ENCODE measurements at regions not wholly inside any gene's neighbourhood (a gene's known extent, or its start where the extent isn't known, plus 50 kb on each side); places are given as distances from the start of the nearest gene placed in this dataset.

GRCh38 chr5:124494540-124495116 is 251.8 kb downstream of the ZNF608 start:
- H3K27ac ChIP-seq (ENCODE audit: insufficient read length, low read depth, low read length) = no peak overlapping the region
- no peak overlapping the region for H3K27ac Mint-ChIP-seq
- H3T11ph ChIP-seq (ENCODE audit: low read length) = no peak overlapping the region
- H3K79me1 ChIP-seq (ENCODE audit: insufficient read depth, low read depth, low read length, poor library complexity, severe bottlenecking) = no peaks in the 10 kb centered on the region
- H3K27me3 ChIP-seq (ENCODE audit: insufficient read depth, low read length) = no peaks in the 10 kb centered on the region
- peaks cover 2% of the 10 kb centered on the region; the same call in 1 of the 2 replicates for H3K27me3 Mint-ChIP-seq (ENCODE audit: low read depth)
- WGBS (ENCODE audit: extremely low coverage, insufficient read length, low lambda C conversion rate) = no CpG with 5 or more reads among the region's 2 CpGs
- H3K4me1 ChIP-seq (ENCODE audit: insufficient read depth, low read length) = no peaks in the 10 kb centered on the region; the same call in 1 of the 2 replicates
- no peak overlapping the region for H2BK120ac ChIP-seq (ENCODE audit: low read depth, low read length, poor library complexity, severe bottlenecking)
- no peak overlapping the region for H4K8ac ChIP-seq (replicated peaks; ENCODE audit: insufficient read length, low read depth, low read length)
- H2BK20ac ChIP-seq (ENCODE audit: low read depth, low read length, poor library complexity, severe bottlenecking) = no peak overlapping the region
- no peak overlapping the region for H3K23ac ChIP-seq (ENCODE audit: insufficient read length, low read depth, low read length)
- H3K23me2 ChIP-seq (ENCODE audit: insufficient read length, low read depth, low read length, poor library complexity, severe bottlenecking) = no peaks in the 10 kb centered on the region
- no peak overlapping the region for H3K14ac ChIP-seq (ENCODE audit: insufficient read depth, low read length)
- H2AFZ ChIP-seq (ENCODE audit: low read length) = no peak overlapping the region
- peaks cover 36 to 47% (median 42%) of the 10 kb centered on the region in 3 experiments for H3K36me3 Mint-ChIP-seq (ENCODE audit: insufficient read depth in 1 of 3, low read depth in 3 of 3)
- H2BK15ac ChIP-seq (ENCODE audit: low read depth, low read length) = no peak overlapping the region
- H3K56ac ChIP-seq (ENCODE audit: insufficient read length, low read depth, low read length) = no peak overlapping the region
- no peak overlapping the region for H3K18ac ChIP-seq (ENCODE audit: insufficient read length, low read depth, low read length)
- H3K9ac ChIP-seq (ENCODE audit: extremely low read depth, insufficient read length, low read length) = no peak overlapping the region
- H4K91ac ChIP-seq (ENCODE audit: insufficient read length, low read depth, low read length) = no peak overlapping the region
- no peak overlapping the region for H4K5ac ChIP-seq (ENCODE audit: insufficient read length, low read depth, low read length)
- no peaks in the 10 kb centered on the region for H4K20me1 ChIP-seq (ENCODE audit: control insufficient read depth, insufficient read depth, insufficient read length)
- H3K4me2 ChIP-seq (ENCODE audit: insufficient read depth, insufficient read length, low read length) = no peak overlapping the region
- DNase-seq = no peak
- no peak overlapping the region for H3K4ac ChIP-seq (ENCODE audit: low read depth, low read length)
- no peak for TF ChIP-seq CTCF (conservative IDR thresholded peaks at IDR 0.05)
- peaks cover 42 to 46% of the 10 kb centered on the region in 2 experiments for H3K9me3 Mint-ChIP-seq
- H3K79me2 ChIP-seq (ENCODE audit: insufficient read depth, low read length) = peaks cover 2% of the 10 kb centered on the region; the same call in 1 of the 2 replicates
- H3K4me3 Mint-ChIP-seq = no peak overlapping the region
- H2BK5ac ChIP-seq (ENCODE audit: insufficient read length, low read length) = no peak overlapping the region
- peaks cover 12 to 31% of the 10 kb centered on the region in 2 experiments for H3K4me1 Mint-ChIP-seq
- H3K9me3 ChIP-seq (ENCODE audit: control insufficient read depth, low read depth, low read length) = no peaks in the 10 kb centered on the region
- H2BK12ac ChIP-seq (ENCODE audit: insufficient read length, low read depth, low read length) = no peak overlapping the region
- no peak overlapping the region for H2AK5ac ChIP-seq (ENCODE audit: insufficient read length, low read length)
